GM12878 (cell line): ENCODE measurements at regions not wholly inside any gene's neighbourhood (a gene's known extent, or its start where the extent isn't known, plus 50 kb on each side); places are given as distances from the start of the nearest gene placed in this dataset.

Source experiments
- ATAC-seq: fragments of 200-7000 bp; cut with Tn5 transposase; 3 replicates; pipeline ENCODE4 v1.9.1; 2020; ENCODE audit warnings: mild to moderate bottlenecking, moderate library complexity
- BruUV-seq: library from RNA; stranded (reverse); fragments of 400-500 nt; replicated peaks from 2 replicates; lab custom pipeline; 2021; lab: Mats Ljungman, UMichigan
- CTCF ChIA-PET: fragments of 300-600 bp; sonication (Branson Sonifier 250); formaldehyde crosslinking; extraction: SDS; loops from one replicate; lab custom pipeline; 2021; ENCODE audit warnings: inconsistent platforms; lab: Yijun Ruan, JAX
- POLR2A ChIA-PET: fragments of 350-600 bp; formaldehyde crosslinking; extraction: SDS; loops from one replicate; lab custom pipeline; 2021; ENCODE audit warnings: inconsistent platforms; lab: Charles Lee
- RAD21 ChIA-PET: fragments of 300-600 bp; sonication (Branson Sonifier 250); formaldehyde crosslinking; loops from one replicate; lab custom pipeline; 2023; ENCODE audit warnings: antibody characterized with exemption; ENCODE audit not compliant: unreplicated experiment; lab: Charles Lee
- SMC1A ChIA-PET: fragments of 300-600 bp; sonication (Branson Sonifier 250); formaldehyde crosslinking; loops from one replicate; lab custom pipeline; 2023; ENCODE audit not compliant: unreplicated experiment, uncharacterized antibody; lab: Charles Lee
- DNase-seq: peaks from one replicate; pipeline ENCODE4 v3.0.0-alpha.2; 2011; ENCODE audit warnings: low read depth, low spot score
- FAIRE-seq: peaks from 3 replicates; lab custom pipeline; 2011; peaks lifted over from hg19 to GRCh38; lab: Jason Lieb, UNC
- H2AFZ ChIP-seq: 2 replicates; pipeline ENCODE4 v1.6.0; 2011; ENCODE audit warnings: low read depth, low read length, control low read depth; ENCODE audit not compliant: control insufficient read depth
- H3K27ac ChIP-seq: 2 replicates; pipeline ENCODE4 v1.5.1; 2011; ENCODE audit warnings: control low read depth; ENCODE audit not compliant: control insufficient read depth, insufficient read depth
- H3K27me3 ChIP-seq, 2 experiments: replicated peaks in 1 of 2; 2 replicates each; pipeline versions ENCODE4 v1.6.0 to v1.6.1; 2011; ENCODE audit warnings: low read length in 1 of 2; ENCODE audit not compliant: control insufficient read depth in 2 of 2, insufficient read depth in 2 of 2
- H3K36me3 ChIP-seq, 2 experiments: 2 replicates each; pipeline ENCODE4 v1.5.1; 2011; ENCODE audit warnings: low read length in 1 of 2; ENCODE audit not compliant: control insufficient read depth in 2 of 2, insufficient read depth in 2 of 2
- H3K4me1 ChIP-seq: 2 replicates; pipeline ENCODE4 v1.6.1; 2011; ENCODE audit warnings: mild to moderate bottlenecking, low read length, moderate library complexity, mixed read lengths; ENCODE audit not compliant: control insufficient read depth, insufficient read depth
- H3K4me2 ChIP-seq: 2 replicates; pipeline ENCODE4 v1.6.0; 2011; ENCODE audit warnings: control low read depth; ENCODE audit not compliant: control insufficient read depth, insufficient read depth
- H3K4me3 ChIP-seq: fragments of 200-600 bp; sonication (generic); 2 replicates; pipeline ENCODE4 v1.5.1; 2016
- H3K79me2 ChIP-seq: 2 replicates; pipeline ENCODE4 v1.6.0; 2011; ENCODE audit warnings: low read length; ENCODE audit not compliant: control insufficient read depth, insufficient read depth
- H3K9ac ChIP-seq: 2 replicates; pipeline ENCODE4 v1.8.0; 2011; ENCODE audit warnings: low read length, control low read depth, mixed read lengths; ENCODE audit not compliant: control insufficient read depth, insufficient read depth
- H3K9me3 ChIP-seq: replicated peaks from 3 replicates; pipeline ENCODE4 v1.5.1; 2011; ENCODE audit warnings: mild to moderate bottlenecking, low read length; ENCODE audit not compliant: control insufficient read depth, insufficient read depth
- H4K20me1 ChIP-seq: 2 replicates; pipeline ENCODE4 v1.6.0; 2011; ENCODE audit not compliant: control insufficient read depth, insufficient read depth
- CBX5 ChIP-seq: sonication (generic); IDR thresholded peaks from 2 replicates; pipeline ENCODE4 v1.6.1; 2016; ENCODE audit warnings: low read depth, moderate library complexity, mild to moderate bottlenecking, inconsistent platforms
- DPF2 ChIP-seq: fragments of 450-650 bp; IDR thresholded peaks from 2 replicates; pipeline ENCODE4 v1.6.1; 2017; ENCODE audit warnings: mild to moderate bottlenecking
- EED ChIP-seq: sonication (generic); IDR thresholded peaks from 2 replicates; pipeline ENCODE4 v1.6.1; 2016; ENCODE audit warnings: antibody characterized with exemption, low read depth
- IRF3 ChIP-seq: fragments of 450-650 bp; IDR thresholded peaks from 2 replicates; pipeline ENCODE4 v1.6.1; 2014; ENCODE audit warnings: mild to moderate bottlenecking
- RAD51 ChIP-seq: fragments of 450-650 bp; IDR thresholded peaks from 2 replicates; pipeline ENCODE4 v1.6.1; 2016; ENCODE audit warnings: moderate library complexity, mild to moderate bottlenecking, inconsistent platforms
- SMAD5 ChIP-seq: IDR thresholded peaks from 2 replicates; pipeline ENCODE4 v1.6.1; 2016; ENCODE audit warnings: antibody characterized with exemption, low read depth
- SREBF2 ChIP-seq: IDR thresholded peaks from 2 replicates; pipeline ENCODE4 v1.6.1; 2012; ENCODE audit warnings: mild to moderate bottlenecking, low read length
- ZNF687 ChIP-seq: fragments of 450-650 bp; IDR thresholded peaks from 2 replicates; pipeline ENCODE4 v1.6.1; 2017; ENCODE audit warnings: mild to moderate bottlenecking, moderate library complexity
- WGBS: methylation state at CpG from one replicate; pipeline ENCODE4 v1.1.6; 2016; ENCODE audit warnings: low lambda C conversion rate; ENCODE audit not compliant: insufficient replicate concordance, insufficient coverage; ENCODE audit errors: missing lambda C conversion rate; 5-methylcytosine and 5-hydroxymethylcytosine counted together
- in situ Hi-C: fragments of 300-500 bp; cut with MboI; formaldehyde crosslinking; loops from 9 replicates; pipeline ENCODE4 v1.14.3; 2018; ENCODE audit warnings: mixed read lengths
- intact Hi-C: fragments of 100-400 bp; cut with micrococcal nuclease; formaldehyde crosslinking; loops from one replicate; pipeline ENCODE4 v1.14.2; 2022; ENCODE audit not compliant: unreplicated experiment

- 0% methylated on average over 3 of the region's 3 CpGs for WGBS
- TF ChIP-seq SREBF2 (no peak), ZNF687 (no peak), DPF2 (no peak), SMAD5 (no peak), EED (no peak), CBX5 (no peak), IRF3 (no peak), RAD51 (no peak)
- no peak for ATAC-seq
These were observed 235.0 kb downstream of the MYCN start for GRCh38 chr2:16175247-16175825.

More at GRCh38 chr2:16175247-16175825, 235.0 kb downstream of the MYCN start:
- no peak for DNase-seq
- intact Hi-C loops (no loop called here), in situ Hi-C loops (no loop called here)
- Histone ChIP-seq H2AFZ (no peak overlapping the region), H3K9me3 (no peaks in the 10 kb centered on the region), H3K27me3 (peaks cover 0 to 2% of the 10 kb centered on the region in 2 experiments; a peak in 2 of 4 replicates), H3K4me2 (no peak overlapping the region), H3K79me2 (no peaks in the 10 kb centered on the region), H3K4me3 (no peak overlapping the region), H3K27ac (no peak overlapping the region), H3K4me1 (no peaks in the 10 kb centered on the region), H4K20me1 (no peaks in the 10 kb centered on the region), H3K36me3 (no peaks in the 10 kb centered on the region), H3K9ac (no peak overlapping the region)
- CTCF ChIA-PET: no interaction called here
- no peak for FAIRE-seq
- RAD21 ChIA-PET: no interaction called here
- BruUV-seq: no TSS peak
- SMC1A ChIA-PET: no interaction called here
- POLR2A ChIA-PET: no interaction called here
